Spleen (tissue), 7 donors: ENCODE measurements at regions not wholly inside any gene's neighbourhood (a gene's known extent, or its start where the extent isn't known, plus 50 kb on each side); places are given as distances from the start of the nearest gene placed in this dataset.

ENCODE experiments used
- CTCF ChIP-seq, 11 experiments: fragments of 200-600 bp in 7 of 11; fragments of 450-650 bp in 4 of 11; sonication (generic) in 4 of 11; IDR thresholded peaks in 8 of 11; conservative IDR thresholded peaks in 3 of 11; 1 replicate in 7 of 11; 2 replicates in 4 of 11; pipeline versions ENCODE4 v1.4.0 to v1.8.0; 2016 to 2021; ENCODE audit warnings: antibody characterized with exemption in 11 of 11, inconsistent platforms in 4 of 11, mild to moderate bottlenecking in 1 of 11
- POLR2A ChIP-seq, 3 donors: fragments of 450-650 bp; IDR thresholded peaks; one replicate each; pipeline ENCODE4 v1.5.1; 2017; ENCODE audit warnings: antibody characterized with exemption in 3 of 3, mild to moderate bottlenecking in 1 of 3
- POLR2AphosphoS5 ChIP-seq, 3 donors: sonication (generic); formaldehyde crosslinking; IDR thresholded peaks; one replicate each; pipeline ENCODE4 v1.5.1; 2017; ENCODE audit warnings: antibody characterized with exemption in 3 of 3
- donor health status: DM: no; HTN: no; CAD: no; lungs with moderate emphysema.
- donor health status: DM: no; HTN: no; CAD: no.
- donor health status: DM: no; HTN: no; CAD: no.

GRCh38 chr13:33651766-33652165 lies 166.2 kb upstream of the RFC3 start:
- no peak for TF ChIP-seq POLR2A (IDR thresholded peaks at IDR 0.05)
- TF ChIP-seq POLR2AphosphoS5 (IDR thresholded peaks at IDR 0.05): no peak
- no peak for TF ChIP-seq CTCF (IDR thresholded peaks at IDR 0.05 in 8 of 11, conservative IDR thresholded peaks at IDR 0.05 in 3 of 11)
